ENCODE measurements at regions not wholly inside any gene's neighbourhood (a gene's known extent, or its start where the extent isn't known, plus 50 kb on each side); places are given as distances from the start of the nearest gene placed in this dataset.

DNA sequence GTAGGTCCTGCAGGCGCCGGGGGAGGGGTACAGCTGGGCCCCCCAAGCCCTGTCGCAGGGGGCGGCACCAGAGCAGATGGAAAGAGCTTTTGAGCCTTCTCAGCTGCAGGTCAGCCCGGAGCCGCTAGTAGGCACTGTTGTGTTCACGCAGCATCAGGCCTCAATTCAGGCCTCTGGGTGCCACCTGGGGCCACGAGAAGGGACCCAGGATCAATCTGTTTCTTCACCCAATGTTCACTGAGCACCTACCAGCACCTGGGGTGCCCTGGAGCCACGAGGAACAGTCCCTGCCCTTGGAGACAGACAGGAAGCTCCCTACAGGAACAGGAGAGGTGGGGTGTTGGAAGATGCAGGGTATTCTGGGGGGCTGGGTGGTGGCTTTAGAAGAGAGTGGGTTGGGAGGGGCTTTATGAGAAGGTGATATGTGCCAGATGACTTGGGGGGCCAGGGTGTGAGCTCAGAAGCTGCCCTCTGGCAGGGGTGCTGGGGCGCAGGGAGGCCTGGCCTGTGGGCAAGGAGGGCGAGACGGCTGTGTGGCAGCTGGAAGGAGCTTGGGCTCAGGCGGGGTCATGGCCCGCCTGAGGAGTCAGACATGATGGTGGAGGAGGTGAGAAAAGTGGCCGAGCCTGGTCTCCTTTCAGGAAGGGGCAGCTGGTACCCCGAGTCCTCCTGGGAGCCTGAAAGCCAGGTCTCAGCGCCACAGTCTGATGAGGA lies 121.9 kb upstream of the GSE1 start:
- Histone ChIP-seq H2AFZ (no peak overlapping the region), H3F3A (ENCODE audit: insufficient read depth, low read depth) (peaks cover 20% of the 10 kb centered on the region; the same call in 1 of the 2 replicates), H3K36me3 (ENCODE audit: low read depth) (no peaks in the 10 kb centered on the region), H3K27ac (peak overlapping the region; percentile 29; the same call in 1 of the 2 replicates), H3K4me1 (replicated peaks; ENCODE audit: insufficient read depth) (peaks cover 26% of the 10 kb centered on the region), H3K79me2 (ENCODE audit: low read depth) (no peaks in the 10 kb centered on the region), H3K4me2 (peak overlapping the region; percentile 72), H3K9me3 (ENCODE audit: insufficient read depth, low read depth) (no peaks in the 10 kb centered on the region), H4K20me1 (ENCODE audit: insufficient read depth) (no peaks in the 10 kb centered on the region), H3K4me3 (no peak overlapping the region), H3K27me3 (ENCODE audit: insufficient read depth, low read depth) (no peaks in the 10 kb centered on the region), H3K9me2 (ENCODE audit: insufficient read depth) (no peaks in the 10 kb centered on the region)
- CTCF ChIA-PET: interaction anchor here (1.3 to 1.4 kb wide), 2 partner anchors 23 to 63 kb away, joined by 3 to 8 read pairs; no protein-coding TSS in a partner anchor
- intact Hi-C loops (cut with micrococcal nuclease; ENCODE audit: unreplicated experiment): no loop called here
- TF ChIP-seq EZH2 (IDR thresholded peaks at IDR 0.05; ENCODE audit: low read depth): no peak
- TF ChIP-seq, protein P1, sequence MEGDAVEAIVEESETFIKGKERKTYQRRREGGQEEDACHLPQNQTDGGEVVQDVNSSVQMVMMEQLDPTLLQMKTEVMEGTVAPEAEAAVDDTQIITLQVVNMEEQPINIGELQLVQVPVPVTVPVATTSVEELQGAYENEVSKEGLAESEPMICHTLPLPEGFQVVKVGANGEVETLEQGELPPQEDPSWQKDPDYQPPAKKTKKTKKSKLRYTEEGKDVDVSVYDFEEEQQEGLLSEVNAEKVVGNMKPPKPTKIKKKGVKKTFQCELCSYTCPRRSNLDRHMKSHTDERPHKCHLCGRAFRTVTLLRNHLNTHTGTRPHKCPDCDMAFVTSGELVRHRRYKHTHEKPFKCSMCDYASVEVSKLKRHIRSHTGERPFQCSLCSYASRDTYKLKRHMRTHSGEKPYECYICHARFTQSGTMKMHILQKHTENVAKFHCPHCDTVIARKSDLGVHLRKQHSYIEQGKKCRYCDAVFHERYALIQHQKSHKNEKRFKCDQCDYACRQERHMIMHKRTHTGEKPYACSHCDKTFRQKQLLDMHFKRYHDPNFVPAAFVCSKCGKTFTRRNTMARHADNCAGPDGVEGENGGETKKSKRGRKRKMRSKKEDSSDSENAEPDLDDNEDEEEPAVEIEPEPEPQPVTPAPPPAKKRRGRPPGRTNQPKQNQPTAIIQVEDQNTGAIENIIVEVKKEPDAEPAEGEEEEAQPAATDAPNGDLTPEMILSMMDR (conservative IDR thresholded peaks at IDR 0.05): peak; percentile 72
- no TSS peak for BruUV-seq (replicated peaks)
- DNase-seq: no peak
- POLR2A ChIA-PET (ENCODE audit: unreplicated experiment): interaction anchor here (0.7 kb wide), 1 partner anchor 408 kb away, joined by 3 read pairs; no protein-coding TSS in a partner anchor

- intact Hi-C loops (cut with micrococcal nuclease; ENCODE audit: unreplicated experiment): loop anchor here (1.0 kb wide), 2 partner anchors 20 to 28 kb away; no protein-coding TSS in a partner anchor
- no TSS peak for BruUV-seq (replicated peaks)
- no peaks in the 10 kb centered on the region for H3K36me3 ChIP-seq (ENCODE audit: low read depth)
- no peak overlapping the region for H2AFZ ChIP-seq
- H3K27me3 ChIP-seq (ENCODE audit: insufficient read depth, low read depth): no peaks in the 10 kb centered on the region
- peaks cover 26% of the 10 kb centered on the region for H3K4me1 ChIP-seq (replicated peaks; ENCODE audit: insufficient read depth)
- no peaks in the 10 kb centered on the region for H3K9me2 ChIP-seq (ENCODE audit: insufficient read depth)
- H4K20me1 ChIP-seq (ENCODE audit: insufficient read depth): no peaks in the 10 kb centered on the region
- H3K79me2 ChIP-seq (ENCODE audit: low read depth): no peaks in the 10 kb centered on the region
- POLR2A ChIA-PET (ENCODE audit: unreplicated experiment): interaction anchor here (0.6 to 0.7 kb wide), 2 partner anchors 23 to 408 kb away, joined by 3 to 36 read pairs; no protein-coding TSS in a partner anchor
- DNase-seq: peak; percentile 82 to 88
- CTCF ChIA-PET: interaction anchor here (1.3 to 1.4 kb wide), 2 partner anchors 23 to 63 kb away, joined by 3 to 8 read pairs; no protein-coding TSS in a partner anchor
- peaks cover 20% of the 10 kb centered on the region; the same call in 1 of the 2 replicates for H3F3A ChIP-seq (ENCODE audit: insufficient read depth, low read depth)
- H3K4me2 ChIP-seq: peak overlapping the region; percentile 72
- no peaks in the 10 kb centered on the region for H3K9me3 ChIP-seq (ENCODE audit: insufficient read depth, low read depth)
- peak overlapping the region; percentile 26; the same call in 1 of the 2 replicates for H3K4me3 ChIP-seq
- peak overlapping the region; percentile 29; the same call in 1 of the 2 replicates for H3K27ac ChIP-seq
- no peak for TF ChIP-seq EZH2 (IDR thresholded peaks at IDR 0.05; ENCODE audit: low read depth)
- TF ChIP-seq, protein P1 (conservative IDR thresholded peaks at IDR 0.05): no peak
Observed at GRCh38 chr16:85491798-85492294, 121.3 kb upstream of the GSE1 start.

GRCh38 chr16:85492295-85492864 lies 120.7 kb upstream of the GSE1 start:
- peak overlapping the region; percentile 26; the same call in 1 of the 2 replicates for H3K4me3 ChIP-seq
- H3K4me1 ChIP-seq (replicated peaks; ENCODE audit: insufficient read depth): peaks cover 26% of the 10 kb centered on the region
- no TSS peak for BruUV-seq (replicated peaks)
- peak overlapping the region; percentile 72 for H3K4me2 ChIP-seq
- H2AFZ ChIP-seq: no peak overlapping the region
- no peaks in the 10 kb centered on the region for H3K9me2 ChIP-seq (ENCODE audit: insufficient read depth)
- H3K9me3 ChIP-seq (ENCODE audit: insufficient read depth, low read depth): no peaks in the 10 kb centered on the region
- no peaks in the 10 kb centered on the region for H4K20me1 ChIP-seq (ENCODE audit: insufficient read depth)
- no peaks in the 10 kb centered on the region for H3K36me3 ChIP-seq (ENCODE audit: low read depth)
- no peaks in the 10 kb centered on the region for H3K27me3 ChIP-seq (ENCODE audit: insufficient read depth, low read depth)
- ChIA-PET POLR2A (ENCODE audit: unreplicated experiment) (interaction anchor here (0.6 to 0.7 kb wide), 2 partner anchors 24 to 407 kb away, joined by 3 to 36 read pairs; no protein-coding TSS in a partner anchor), CTCF (interaction anchor here (0.5 to 1.4 kb wide), 3 partner anchors 22 to 118 kb away, joined by 3 to 8 read pairs (median 4); no protein-coding TSS in a partner anchor)
- H3K79me2 ChIP-seq (ENCODE audit: low read depth): no peaks in the 10 kb centered on the region
- intact Hi-C loops (cut with micrococcal nuclease; ENCODE audit: unreplicated experiment): loop anchor here (1.0 kb wide), 2 partner anchors 20 to 28 kb away; no protein-coding TSS in a partner anchor
- TF ChIP-seq EZH2 (IDR thresholded peaks at IDR 0.05; ENCODE audit: low read depth): no peak
- TF ChIP-seq, protein P1 (conservative IDR thresholded peaks at IDR 0.05): no peak
- peaks cover 20% of the 10 kb centered on the region; the same call in 1 of the 2 replicates for H3F3A ChIP-seq (ENCODE audit: insufficient read depth, low read depth)
- H3K27ac ChIP-seq: peak overlapping the region; percentile 45
- DNase-seq: peak in 1 of 2 experiments; percentile 51

Data from PC-9 (cell line).